GM23338 (cell line): ENCODE measurements at regions not wholly inside any gene's neighbourhood (a gene's known extent, or its start where the extent isn't known, plus 50 kb on each side); places are given as distances from the start of the nearest gene placed in this dataset.

Source experiments
- ATAC-seq: fragments of 200-7000 bp; cut with Tn5 transposase; 3 replicates; pipeline ENCODE4 v1.9.1; 2020
- DNase-seq: peaks from one replicate; pipeline ENCODE4 v3.0.0-alpha.2; 2015; ENCODE audit warnings: low spot score
- H2AFZ ChIP-seq: fragments of 200-600 bp; sonication (generic); 2 replicates; pipeline ENCODE4 v1.8.0; 2016; ENCODE audit warnings: antibody characterized with exemption, mild to moderate bottlenecking, moderate library complexity
- H3F3A ChIP-seq: fragments of 200-600 bp; sonication (generic); replicated peaks from 2 replicates; pipeline ENCODE4 v1.8.0; 2017; ENCODE audit warnings: antibody characterized with exemption, mixed run types, low read depth
- H3K27ac ChIP-seq: fragments of 200-600 bp; sonication (generic); 2 replicates; pipeline ENCODE4 v1.6.1; 2016; ENCODE audit warnings: low read depth
- H3K27me3 ChIP-seq: fragments of 200-600 bp; sonication (generic); 2 replicates; pipeline ENCODE4 v1.8.0; 2016; ENCODE audit warnings: mild to moderate bottlenecking, mixed run types, moderate library complexity; ENCODE audit not compliant: insufficient read depth
- H3K36me3 ChIP-seq: fragments of 200-600 bp; sonication (generic); 2 replicates; pipeline ENCODE4 v1.8.0; 2016; ENCODE audit warnings: mild to moderate bottlenecking; ENCODE audit not compliant: insufficient read depth
- H3K4me1 ChIP-seq: fragments of 200-600 bp; sonication (generic); 2 replicates; pipeline ENCODE4 v1.8.0; 2016; ENCODE audit warnings: mild to moderate bottlenecking, moderate library complexity; ENCODE audit not compliant: insufficient read depth
- H3K4me2 ChIP-seq: fragments of 200-600 bp; sonication (generic); 2 replicates; pipeline ENCODE4 v1.7.1; 2017; ENCODE audit warnings: mixed run types
- H3K4me3 ChIP-seq: fragments of 200-600 bp; sonication (generic); 2 replicates; pipeline ENCODE4 v1.6.1; 2016; ENCODE audit warnings: mixed run types
- H3K79me2 ChIP-seq: fragments of 200-600 bp; sonication (generic); replicated peaks from 2 replicates; pipeline ENCODE4 v1.8.0; 2017; ENCODE audit warnings: mild to moderate bottlenecking; ENCODE audit not compliant: insufficient read depth
- H3K9me2 ChIP-seq: fragments of 200-600 bp; sonication (generic); 2 replicates; pipeline ENCODE4 v1.8.0; 2017; ENCODE audit not compliant: insufficient read depth
- H4K20me1 ChIP-seq: fragments of 200-600 bp; sonication (generic); replicated peaks from 2 replicates; pipeline ENCODE4 v1.8.0; 2017; ENCODE audit warnings: mild to moderate bottlenecking; ENCODE audit not compliant: insufficient read depth
- H3K27ac Mint-ChIP-seq: 2 replicates; pipeline ENCODE4 v1.8.0; 2020; ENCODE audit warnings: inconsistent platforms, mild to moderate bottlenecking, moderate library complexity, mixed read lengths
- H3K27me3 Mint-ChIP-seq: 3 replicates; pipeline ENCODE4 v1.8.0; 2022; ENCODE audit warnings: low read depth, mild to moderate bottlenecking, moderate library complexity, mixed read lengths, inconsistent platforms; ENCODE audit not compliant: insufficient read depth, poor library complexity
- H3K36me3 Mint-ChIP-seq: 3 replicates; pipeline ENCODE4 v1.8.0; 2021; ENCODE audit warnings: low read depth, mild to moderate bottlenecking, inconsistent platforms, moderate library complexity, mixed read lengths
- H3K4me1 Mint-ChIP-seq: 3 replicates; pipeline ENCODE4 v1.8.0; 2020; ENCODE audit warnings: mild to moderate bottlenecking, inconsistent platforms, mixed read lengths
- H3K4me3 Mint-ChIP-seq: 3 replicates; pipeline ENCODE4 v1.8.0; 2021; ENCODE audit warnings: moderate library complexity, mild to moderate bottlenecking, inconsistent platforms, mixed read lengths
- H3K9me3 Mint-ChIP-seq: 3 replicates; pipeline ENCODE4 v1.8.0; 2020; ENCODE audit warnings: moderate library complexity, mild to moderate bottlenecking, inconsistent platforms, mixed read lengths
- CTCF ChIP-seq, 2 experiments: fragments of 200-600 bp in 1 of 2; sonication (generic) in 1 of 2; conservative IDR thresholded peaks; 2 replicates each; pipeline versions ENCODE4 v1.5.1 to v1.6.1; 2016 to 2017; ENCODE audit warnings: antibody characterized with exemption in 2 of 2, low read depth in 2 of 2, mild to moderate bottlenecking in 2 of 2, moderate library complexity in 1 of 2
- ETS1 ChIP-seq: IDR thresholded peaks from 2 replicates; pipeline ENCODE4 v1.6.1; 2016; ENCODE audit warnings: antibody characterized with exemption
- NANOG ChIP-seq: IDR thresholded peaks from 2 replicates; pipeline ENCODE4 v1.6.1; 2016; ENCODE audit warnings: antibody characterized with exemption, borderline replicate concordance
- STAT1 ChIP-seq: IDR thresholded peaks from one replicate; pipeline ENCODE4 v1.6.1; 2016; ENCODE audit warnings: antibody characterized with exemption; ENCODE audit not compliant: unreplicated experiment
- ZNF462 ChIP-seq: fragments of 250-450 bp; sonication (Bioruptor Pico); IDR thresholded peaks from 2 replicates; pipeline ENCODE4 v1.5.0; 2020; ENCODE audit warnings: mild to moderate bottlenecking, moderate library complexity

- TF ChIP-seq ZNF462 = no peak
- TF ChIP-seq ETS1 = no peak
- no peak for TF ChIP-seq STAT1
These were observed 203.6 kb upstream of the PRDM9 start (continued) for GRCh38 chr5:23303836-23304235.

- peaks cover 2% of the 10 kb centered on the region; the same call in 1 of the 3 replicates for H3K9me3 Mint-ChIP-seq
These were observed 204.0 kb upstream of the PRDM9 start for GRCh38 chr5:23303435-23303834.

More at GRCh38 chr5:23303435-23303834, 204.0 kb upstream of the PRDM9 start:
- H3K4me1 Mint-ChIP-seq = no peaks in the 10 kb centered on the region
- TF ChIP-seq NANOG = no peak
- peak in 1 of 2 experiments; percentile 46; a peak in 2 of 4 replicates for TF ChIP-seq CTCF (conservative IDR thresholded peaks at IDR 0.05; ENCODE audit: low read depth in 2 of 2)
- no peak for TF ChIP-seq STAT1
- Histone ChIP-seq H3K4me2 (no peak overlapping the region), H3K36me3 (no peaks in the 10 kb centered on the region), H3K79me2 (no peaks in the 10 kb centered on the region), H3K4me3 (no peak overlapping the region), H3K27ac (no peak overlapping the region), H3K27me3 (no peaks in the 10 kb centered on the region), H3F3A (no peaks in the 10 kb centered on the region), H2AFZ (no peak overlapping the region), H4K20me1 (no peaks in the 10 kb centered on the region), H3K4me1 (no peaks in the 10 kb centered on the region), H3K9me2 (no peaks in the 10 kb centered on the region)
- no peak overlapping the region for H3K4me3 Mint-ChIP-seq
- ATAC-seq (no peak), DNase-seq (no peak)
- peaks cover 4% of the 10 kb centered on the region for H3K27me3 Mint-ChIP-seq
- peaks cover 5% of the 10 kb centered on the region; the same call in 2 of the 3 replicates for H3K36me3 Mint-ChIP-seq
- no peak overlapping the region for H3K27ac Mint-ChIP-seq
